ENCODE measurements at regions not wholly inside any gene's neighbourhood (a gene's known extent, or its start where the extent isn't known, plus 50 kb on each side); places are given as distances from the start of the nearest gene placed in this dataset.
A peak's percentile ranks its signal among the peaks of the same experiment; 100 is the strongest.

DNA sequence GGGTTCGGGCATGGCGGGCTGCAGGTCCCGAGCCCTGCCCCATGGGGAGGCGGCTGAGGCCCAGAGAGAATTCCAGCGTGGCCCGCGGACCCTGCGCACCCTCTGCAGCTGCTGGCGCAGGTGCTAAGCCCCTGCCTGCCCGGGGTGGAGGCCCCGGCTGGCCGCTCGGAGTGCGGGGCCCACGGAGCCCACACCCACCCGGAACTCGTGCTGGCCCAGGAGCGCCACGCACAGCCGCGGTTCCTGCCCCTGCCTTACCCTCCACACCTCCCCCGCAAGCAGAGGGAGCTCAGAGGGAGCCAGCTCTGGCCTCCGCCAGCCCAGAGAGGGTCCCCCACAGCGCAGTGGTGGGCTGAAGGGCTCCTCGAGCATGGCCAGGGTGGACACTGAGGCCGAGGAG, 75.3 kb downstream of the MRPS30 start:
- H3K4me2 ChIP-seq: no peak overlapping the region
- TF ChIP-seq EZH2 (IDR thresholded peaks at IDR 0.05; ENCODE audit: low read depth): no peak
- TF ChIP-seq, protein P1, sequence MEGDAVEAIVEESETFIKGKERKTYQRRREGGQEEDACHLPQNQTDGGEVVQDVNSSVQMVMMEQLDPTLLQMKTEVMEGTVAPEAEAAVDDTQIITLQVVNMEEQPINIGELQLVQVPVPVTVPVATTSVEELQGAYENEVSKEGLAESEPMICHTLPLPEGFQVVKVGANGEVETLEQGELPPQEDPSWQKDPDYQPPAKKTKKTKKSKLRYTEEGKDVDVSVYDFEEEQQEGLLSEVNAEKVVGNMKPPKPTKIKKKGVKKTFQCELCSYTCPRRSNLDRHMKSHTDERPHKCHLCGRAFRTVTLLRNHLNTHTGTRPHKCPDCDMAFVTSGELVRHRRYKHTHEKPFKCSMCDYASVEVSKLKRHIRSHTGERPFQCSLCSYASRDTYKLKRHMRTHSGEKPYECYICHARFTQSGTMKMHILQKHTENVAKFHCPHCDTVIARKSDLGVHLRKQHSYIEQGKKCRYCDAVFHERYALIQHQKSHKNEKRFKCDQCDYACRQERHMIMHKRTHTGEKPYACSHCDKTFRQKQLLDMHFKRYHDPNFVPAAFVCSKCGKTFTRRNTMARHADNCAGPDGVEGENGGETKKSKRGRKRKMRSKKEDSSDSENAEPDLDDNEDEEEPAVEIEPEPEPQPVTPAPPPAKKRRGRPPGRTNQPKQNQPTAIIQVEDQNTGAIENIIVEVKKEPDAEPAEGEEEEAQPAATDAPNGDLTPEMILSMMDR (conservative IDR thresholded peaks at IDR 0.05): no peak
- no peak for DNase-seq
- BruUV-seq (replicated peaks): no TSS peak
- H4K20me1 ChIP-seq (ENCODE audit: insufficient read depth): no peaks in the 10 kb centered on the region
- H3K79me2 ChIP-seq (ENCODE audit: low read depth): no peaks in the 10 kb centered on the region
- no peak overlapping the region for H2AFZ ChIP-seq
- no peak overlapping the region for H3K27ac ChIP-seq
- intact Hi-C loops (cut with micrococcal nuclease; ENCODE audit: unreplicated experiment): no loop called here
- POLR2A ChIA-PET (ENCODE audit: unreplicated experiment): no interaction called here
- no peaks in the 10 kb centered on the region for H3K9me3 ChIP-seq (ENCODE audit: insufficient read depth, low read depth)
- H3K4me1 ChIP-seq (replicated peaks; ENCODE audit: insufficient read depth): peaks cover 8% of the 10 kb centered on the region; the same call in 1 of the 2 replicates
- H3F3A ChIP-seq (ENCODE audit: insufficient read depth, low read depth): 0 out of 2 replicates have a peak, but pooled peaks cover 3% of the 10 kb centered on the region
- no peak overlapping the region for H3K4me3 ChIP-seq
- H3K36me3 ChIP-seq (ENCODE audit: low read depth): no peaks in the 10 kb centered on the region
- CTCF ChIA-PET: no interaction called here
- H3K27me3 ChIP-seq (ENCODE audit: insufficient read depth, low read depth): no peaks in the 10 kb centered on the region
- H3K9me2 ChIP-seq (ENCODE audit: insufficient read depth): peaks cover 4% of the 10 kb centered on the region; the same call in 1 of the 2 replicates

DNA sequence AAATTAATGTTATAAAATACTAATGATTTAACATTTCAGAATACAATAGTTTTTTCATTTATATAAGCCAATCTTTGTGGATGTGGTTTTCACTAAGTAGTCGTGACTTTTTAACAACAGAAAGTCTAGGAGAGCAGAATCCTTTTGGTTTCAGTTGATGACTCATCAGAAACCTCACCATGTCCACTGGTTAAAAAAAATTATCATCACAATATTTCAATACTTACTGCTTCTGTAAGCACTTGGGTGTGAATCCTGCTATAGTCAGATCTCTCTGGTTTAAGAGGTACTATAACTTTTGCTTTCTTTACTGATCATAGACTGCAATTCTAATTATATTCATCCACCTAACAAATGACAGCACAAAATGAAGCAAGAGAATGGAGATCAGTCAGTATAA, 77.2 kb downstream of the MRPS30 start:
- Histone ChIP-seq H3K4me2 (peak overlapping the region; percentile 19; the same call in 1 of the 2 replicates), H3K9me2 (ENCODE audit: insufficient read depth) (peaks cover 4% of the 10 kb centered on the region; the same call in 1 of the 2 replicates), H4K20me1 (ENCODE audit: insufficient read depth) (no peaks in the 10 kb centered on the region), H3K4me1 (replicated peaks; ENCODE audit: insufficient read depth) (peaks cover 8% of the 10 kb centered on the region; the same call in 1 of the 2 replicates), H3K9me3 (ENCODE audit: insufficient read depth, low read depth) (no peaks in the 10 kb centered on the region), H3K36me3 (ENCODE audit: low read depth) (no peaks in the 10 kb centered on the region), H3K79me2 (ENCODE audit: low read depth) (no peaks in the 10 kb centered on the region), H3F3A (ENCODE audit: insufficient read depth, low read depth) (0 out of 2 replicates have a peak, but pooled peaks cover 3% of the 10 kb centered on the region), H3K27ac (peak overlapping the region; percentile 57), H3K27me3 (ENCODE audit: insufficient read depth, low read depth) (no peaks in the 10 kb centered on the region), H3K4me3 (no peak overlapping the region), H2AFZ (no peak overlapping the region; the same call in 1 of the 2 replicates)
- CTCF ChIA-PET: no interaction called here
- BruUV-seq (replicated peaks): no TSS peak
- POLR2A ChIA-PET (ENCODE audit: unreplicated experiment): no interaction called here
- TF ChIP-seq EZH2 (IDR thresholded peaks at IDR 0.05; ENCODE audit: low read depth): no peak
- TF ChIP-seq, protein P1 (conservative IDR thresholded peaks at IDR 0.05): no peak
- intact Hi-C loops (cut with micrococcal nuclease; ENCODE audit: unreplicated experiment): no loop called here
- DNase-seq: peak in 1 of 2 experiments; percentile 41

- Histone ChIP-seq H3K36me3 (ENCODE audit: low read depth) (no peaks in the 10 kb centered on the region), H3F3A (ENCODE audit: insufficient read depth, low read depth) (0 out of 2 replicates have a peak, but pooled peaks cover 3% of the 10 kb centered on the region), H3K4me1 (replicated peaks; ENCODE audit: insufficient read depth) (peaks cover 8% of the 10 kb centered on the region; the same call in 1 of the 2 replicates), H4K20me1 (ENCODE audit: insufficient read depth) (no peaks in the 10 kb centered on the region), H3K4me3 (no peak overlapping the region), H2AFZ (no peak overlapping the region), H3K9me2 (ENCODE audit: insufficient read depth) (peaks cover 4% of the 10 kb centered on the region; the same call in 1 of the 2 replicates), H3K79me2 (ENCODE audit: low read depth) (no peaks in the 10 kb centered on the region), H3K9me3 (ENCODE audit: insufficient read depth, low read depth) (no peaks in the 10 kb centered on the region), H3K4me2 (no peak overlapping the region), H3K27ac (no peak overlapping the region), H3K27me3 (ENCODE audit: insufficient read depth, low read depth) (no peaks in the 10 kb centered on the region)
- TF ChIP-seq, protein P1 (conservative IDR thresholded peaks at IDR 0.05): no peak
- no peak for TF ChIP-seq EZH2 (IDR thresholded peaks at IDR 0.05; ENCODE audit: low read depth)
- no peak for DNase-seq
- intact Hi-C loops (cut with micrococcal nuclease; ENCODE audit: unreplicated experiment): no loop called here
- POLR2A ChIA-PET (ENCODE audit: unreplicated experiment): no interaction called here
- BruUV-seq (replicated peaks): no TSS peak
- CTCF ChIA-PET: interaction anchor here (0.7 kb wide), 1 partner anchor 28 kb away, joined by 3 read pairs; no protein-coding TSS in a partner anchor
Observed at GRCh38 chr5:44887722-44888121, 79.0 kb downstream of the MRPS30 start.
